ENCODE measurements at regions not wholly inside any gene's neighbourhood (a gene's known extent, or its start where the extent isn't known, plus 50 kb on each side); places are given as distances from the start of the nearest gene placed in this dataset.

DNA sequence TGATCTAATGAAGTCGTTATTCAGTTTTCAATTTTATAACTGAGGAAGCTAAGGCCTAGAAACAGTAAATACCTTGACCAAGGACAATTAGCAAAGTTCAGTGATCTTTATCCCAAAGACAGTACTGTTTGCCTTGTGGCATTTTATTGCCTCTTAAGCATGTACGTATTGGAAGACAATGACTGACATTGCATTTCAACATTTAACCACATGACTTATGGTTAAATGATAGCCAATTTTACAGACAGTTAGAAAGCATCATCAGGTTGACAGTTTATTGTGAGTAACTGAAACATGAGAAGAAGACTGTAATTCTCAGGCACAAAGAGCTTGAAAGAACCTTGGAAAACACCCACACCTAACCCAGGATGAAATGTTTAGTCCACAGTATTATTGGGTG, 390.8 kb upstream of the ZNF385D start:
- H3K9me3 ChIP-seq (ENCODE audit: low read depth, low read length) = no peaks in the 10 kb centered on the region
- no peak for TF ChIP-seq POLR2AphosphoS5 (IDR thresholded peaks at IDR 0.05; ENCODE audit: borderline replicate concordance, low read depth, low read length)
- TF ChIP-seq FOXP2 (optimal IDR thresholded peaks at IDR 0.05; ENCODE audit: control extremely low read depth, extremely low read length, insufficient read depth) = no peak
- TF ChIP-seq EZH2 (IDR thresholded peaks at IDR 0.05) = no peak
- no peak for DNase-seq (ENCODE audit: low read depth, low spot score)
- no peak overlapping the region for H3K9ac ChIP-seq (ENCODE audit: insufficient read length)
- H3K27ac ChIP-seq = no peak overlapping the region
- H3K36me3 ChIP-seq (ENCODE audit: insufficient read depth, low read length) = no peaks in the 10 kb centered on the region
- no peak overlapping the region for H3K4me3 ChIP-seq

- H3K27ac ChIP-seq = no peak overlapping the region
- no peak overlapping the region for H3K9ac ChIP-seq (ENCODE audit: insufficient read length)
- no peak for DNase-seq (ENCODE audit: low read depth, low spot score)
- TF ChIP-seq FOXP2 (optimal IDR thresholded peaks at IDR 0.05; ENCODE audit: control extremely low read depth, extremely low read length, insufficient read depth) = no peak
- no peak for TF ChIP-seq POLR2AphosphoS5 (IDR thresholded peaks at IDR 0.05; ENCODE audit: borderline replicate concordance, low read depth, low read length)
- no peak for TF ChIP-seq EZH2 (IDR thresholded peaks at IDR 0.05)
- H3K9me3 ChIP-seq (ENCODE audit: low read depth, low read length) = no peaks in the 10 kb centered on the region
- no peaks in the 10 kb centered on the region for H3K36me3 ChIP-seq (ENCODE audit: insufficient read depth, low read length)
- H3K4me3 ChIP-seq = no peak overlapping the region
These were observed 396.2 kb upstream of the ZNF385D start for GRCh38 chr3:22147161-22147560.

DNA sequence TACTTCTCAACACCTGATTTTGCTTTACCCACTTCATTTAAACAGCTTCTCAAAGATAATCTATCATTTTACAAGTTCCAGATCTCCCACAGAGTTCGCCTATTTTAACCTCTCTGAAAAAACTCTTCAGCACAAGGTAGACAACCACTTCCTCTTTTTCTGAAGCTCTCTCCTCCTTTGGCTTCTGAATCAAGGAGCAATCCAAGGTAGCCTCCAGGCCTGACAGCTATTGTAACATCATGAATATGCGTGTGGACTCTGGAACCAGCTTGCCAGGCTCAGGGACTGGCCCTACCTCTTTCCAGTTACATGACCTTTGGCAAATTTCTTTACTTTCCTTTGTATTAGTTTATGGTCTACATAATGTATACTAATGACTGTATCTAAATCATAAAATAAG, 405.9 kb upstream of the ZNF385D start:
- no peak for DNase-seq (ENCODE audit: low read depth, low spot score)
- no peak overlapping the region for H3K27ac ChIP-seq
- H3K9me3 ChIP-seq (ENCODE audit: low read depth, low read length) = no peaks in the 10 kb centered on the region
- no peaks in the 10 kb centered on the region for H3K36me3 ChIP-seq (ENCODE audit: insufficient read depth, low read length)
- TF ChIP-seq FOXP2 (optimal IDR thresholded peaks at IDR 0.05; ENCODE audit: control extremely low read depth, extremely low read length, insufficient read depth) = no peak
- no peak for TF ChIP-seq POLR2AphosphoS5 (IDR thresholded peaks at IDR 0.05; ENCODE audit: borderline replicate concordance, low read depth, low read length)
- TF ChIP-seq EZH2 (IDR thresholded peaks at IDR 0.05) = no peak
- no peak overlapping the region for H3K9ac ChIP-seq (ENCODE audit: insufficient read length)
- H3K4me3 ChIP-seq = no peak overlapping the region

DNA sequence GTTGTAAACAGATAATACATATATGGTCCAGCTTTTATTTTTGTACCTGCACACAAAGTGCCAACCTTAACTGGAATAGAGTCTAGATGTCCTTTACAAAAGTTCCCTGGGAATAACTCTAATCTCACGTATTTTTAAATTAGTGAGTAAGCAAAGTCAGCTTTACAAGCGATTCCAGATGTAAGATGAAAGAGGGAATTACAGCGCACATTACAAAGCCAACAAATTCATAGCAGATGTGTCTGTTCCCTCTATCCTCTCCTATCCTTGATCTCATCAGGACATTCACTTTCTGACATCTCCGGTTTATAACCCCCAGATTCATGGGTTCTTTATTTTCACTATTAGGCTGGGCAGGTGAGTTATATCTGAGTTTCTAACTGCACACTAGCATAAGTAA, 406.8 kb upstream of the ZNF385D start:
- H3K36me3 ChIP-seq (ENCODE audit: insufficient read depth, low read length) = no peaks in the 10 kb centered on the region
- no peak for TF ChIP-seq FOXP2 (optimal IDR thresholded peaks at IDR 0.05; ENCODE audit: control extremely low read depth, extremely low read length, insufficient read depth)
- TF ChIP-seq EZH2 (IDR thresholded peaks at IDR 0.05) = no peak
- TF ChIP-seq POLR2AphosphoS5 (IDR thresholded peaks at IDR 0.05; ENCODE audit: borderline replicate concordance, low read depth, low read length) = no peak
- H3K9me3 ChIP-seq (ENCODE audit: low read depth, low read length) = no peaks in the 10 kb centered on the region
- DNase-seq (ENCODE audit: low read depth, low spot score) = no peak
- H3K27ac ChIP-seq = no peak overlapping the region
- no peak overlapping the region for H3K4me3 ChIP-seq
- H3K9ac ChIP-seq (ENCODE audit: insufficient read length) = no peak overlapping the region

DNA sequence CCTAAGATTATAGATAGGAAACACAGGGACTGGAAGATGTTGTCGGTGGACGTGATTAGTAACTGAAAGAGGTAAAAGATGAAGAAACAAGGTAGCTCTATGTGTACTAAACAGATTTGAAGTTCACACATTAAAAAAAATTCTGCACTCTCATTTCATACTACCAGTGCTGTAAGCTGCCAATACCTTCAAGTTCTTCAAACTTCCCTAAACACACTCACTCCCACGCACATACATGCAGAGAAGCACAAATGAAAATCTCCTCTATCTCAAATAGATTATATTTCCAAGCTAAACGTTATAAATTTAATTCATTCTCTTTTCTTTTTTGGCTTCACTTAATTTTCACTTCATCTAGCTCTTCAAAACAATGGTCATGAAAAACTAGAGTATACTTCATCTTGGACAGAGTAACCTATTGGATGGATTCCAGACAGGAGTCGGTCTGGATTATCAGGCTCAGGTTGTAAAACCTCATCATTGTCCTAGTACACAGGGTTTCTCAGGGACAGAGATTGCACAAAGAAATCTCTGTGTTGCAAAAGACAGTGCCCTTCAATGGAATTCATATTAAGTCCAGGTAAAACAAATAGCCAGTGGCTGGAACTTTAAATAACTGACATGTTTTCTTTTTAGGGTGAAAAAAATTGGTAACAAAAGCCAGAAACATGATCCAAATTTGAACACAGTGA, 408.1 kb upstream of the ZNF385D start:
- no peak for DNase-seq (ENCODE audit: low read depth, low spot score)
- no peaks in the 10 kb centered on the region for H3K36me3 ChIP-seq (ENCODE audit: insufficient read depth, low read length)
- no peak overlapping the region for H3K9ac ChIP-seq (ENCODE audit: insufficient read length)
- no peaks in the 10 kb centered on the region for H3K9me3 ChIP-seq (ENCODE audit: low read depth, low read length)
- no peak overlapping the region for H3K27ac ChIP-seq
- TF ChIP-seq FOXP2 (optimal IDR thresholded peaks at IDR 0.05; ENCODE audit: control extremely low read depth, extremely low read length, insufficient read depth) (no peak), POLR2AphosphoS5 (IDR thresholded peaks at IDR 0.05; ENCODE audit: borderline replicate concordance, low read depth, low read length) (no peak), EZH2 (IDR thresholded peaks at IDR 0.05) (no peak)
- no peak overlapping the region for H3K4me3 ChIP-seq

- no peaks in the 10 kb centered on the region for H3K36me3 ChIP-seq (ENCODE audit: insufficient read depth, low read length)
- no peaks in the 10 kb centered on the region for H3K9me3 ChIP-seq (ENCODE audit: low read depth, low read length)
- no peak overlapping the region for H3K27ac ChIP-seq
- TF ChIP-seq POLR2AphosphoS5 (IDR thresholded peaks at IDR 0.05; ENCODE audit: borderline replicate concordance, low read depth, low read length) = no peak
- no peak for TF ChIP-seq FOXP2 (optimal IDR thresholded peaks at IDR 0.05; ENCODE audit: control extremely low read depth, extremely low read length, insufficient read depth)
- TF ChIP-seq EZH2 (IDR thresholded peaks at IDR 0.05) = no peak
- no peak for DNase-seq (ENCODE audit: low read depth, low spot score)
- no peak overlapping the region for H3K4me3 ChIP-seq
- no peak overlapping the region for H3K9ac ChIP-seq (ENCODE audit: insufficient read length)
These were observed 410.3 kb upstream of the ZNF385D start for GRCh38 chr3:22161315-22161714.

GRCh38 chr3:22170370-22170769, 419.4 kb upstream of the ZNF385D start:
- H3K4me3 ChIP-seq = no peak overlapping the region
- no peaks in the 10 kb centered on the region for H3K9me3 ChIP-seq (ENCODE audit: low read depth, low read length)
- DNase-seq (ENCODE audit: low read depth, low spot score) = no peak
- no peak for TF ChIP-seq POLR2AphosphoS5 (IDR thresholded peaks at IDR 0.05; ENCODE audit: borderline replicate concordance, low read depth, low read length)
- TF ChIP-seq FOXP2 (optimal IDR thresholded peaks at IDR 0.05; ENCODE audit: control extremely low read depth, extremely low read length, insufficient read depth) = no peak
- TF ChIP-seq EZH2 (IDR thresholded peaks at IDR 0.05) = no peak
- H3K9ac ChIP-seq (ENCODE audit: insufficient read length) = no peak overlapping the region
- no peak overlapping the region for H3K27ac ChIP-seq
- no peaks in the 10 kb centered on the region for H3K36me3 ChIP-seq (ENCODE audit: insufficient read depth, low read length)

- H3K27ac ChIP-seq = no peak overlapping the region
- no peak overlapping the region for H3K9ac ChIP-seq (ENCODE audit: insufficient read length)
- H3K4me3 ChIP-seq = no peak overlapping the region
- no peak for TF ChIP-seq POLR2AphosphoS5 (IDR thresholded peaks at IDR 0.05; ENCODE audit: borderline replicate concordance, low read depth, low read length)
- H3K36me3 ChIP-seq (ENCODE audit: insufficient read depth, low read length) = no peaks in the 10 kb centered on the region
- DNase-seq (ENCODE audit: low read depth, low spot score) = no peak
- no peaks in the 10 kb centered on the region for H3K9me3 ChIP-seq (ENCODE audit: low read depth, low read length)
These were observed 422.0 kb upstream of the ZNF385D start for GRCh38 chr3:22172964-22173363.

DNA sequence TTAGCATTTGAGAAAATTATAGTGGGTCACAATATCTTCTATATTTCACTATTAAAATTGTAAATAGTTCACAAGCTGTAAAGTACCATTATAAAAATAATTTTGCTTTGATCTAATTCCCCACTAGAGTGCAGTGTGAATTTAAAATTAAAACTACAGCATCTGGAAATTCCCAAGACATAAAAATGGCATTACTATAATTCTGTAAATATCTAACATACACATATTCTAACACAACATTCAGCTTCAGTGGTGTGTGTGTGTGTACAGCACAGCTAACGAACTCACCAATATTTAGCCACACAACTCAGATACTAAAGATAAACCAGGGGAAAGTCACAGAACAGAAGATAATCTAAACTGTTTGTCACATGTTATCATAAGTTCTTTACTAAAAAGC, 424.9 kb upstream of the ZNF385D start:
- TF ChIP-seq POLR2AphosphoS5 (IDR thresholded peaks at IDR 0.05; ENCODE audit: borderline replicate concordance, low read depth, low read length) (no peak), FOXP2 (optimal IDR thresholded peaks at IDR 0.05; ENCODE audit: control extremely low read depth, extremely low read length, insufficient read depth) (no peak), EZH2 (IDR thresholded peaks at IDR 0.05) (no peak)
- no peaks in the 10 kb centered on the region for H3K36me3 ChIP-seq (ENCODE audit: insufficient read depth, low read length)
- H3K27ac ChIP-seq = no peak overlapping the region
- no peaks in the 10 kb centered on the region for H3K9me3 ChIP-seq (ENCODE audit: low read depth, low read length)
- DNase-seq (ENCODE audit: low read depth, low spot score) = no peak
- H3K9ac ChIP-seq (ENCODE audit: insufficient read length) = no peak overlapping the region
- no peak overlapping the region for H3K4me3 ChIP-seq

All from SK-N-MC (cell line).